ENCODE measurements at regions not wholly inside any gene's neighbourhood (a gene's known extent, or its start where the extent isn't known, plus 50 kb on each side); places are given as distances from the start of the nearest gene placed in this dataset.
"Not testable (repeated sequence)": the region's sequence is repeated elsewhere in the genome, so short reads cannot be mapped to it uniquely, and the experiment has no call there.

- DNase-seq = no peak
Measured at GRCh38 chr18:4755848-4756247, 300.7 kb upstream of the DLGAP1 start.

DNA sequence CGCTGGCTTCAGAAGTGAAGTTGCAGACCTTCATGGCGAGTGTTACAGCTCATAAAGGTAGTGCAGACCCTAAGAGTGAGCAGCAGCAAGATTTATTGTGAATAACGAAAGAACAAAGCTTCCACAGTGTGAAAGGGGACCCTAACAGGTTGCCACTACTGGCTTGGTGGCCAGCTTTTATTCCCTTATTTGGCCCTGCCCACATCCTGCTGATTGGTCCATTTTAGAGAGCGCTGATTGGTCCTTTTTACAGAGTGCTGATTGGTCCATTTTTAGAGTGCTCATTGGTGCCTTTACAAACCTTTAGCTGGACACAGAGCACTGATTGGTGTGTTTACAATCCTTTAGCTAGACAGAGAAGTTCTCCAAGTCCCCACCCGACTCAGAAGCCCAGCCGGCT lies 298.0 kb upstream of the DLGAP1 start:
- not testable (repeated sequence) for DNase-seq

- no peak for DNase-seq
Measured at GRCh38 chr18:4751523-4751922, 296.4 kb upstream of the DLGAP1 start.

DNA sequence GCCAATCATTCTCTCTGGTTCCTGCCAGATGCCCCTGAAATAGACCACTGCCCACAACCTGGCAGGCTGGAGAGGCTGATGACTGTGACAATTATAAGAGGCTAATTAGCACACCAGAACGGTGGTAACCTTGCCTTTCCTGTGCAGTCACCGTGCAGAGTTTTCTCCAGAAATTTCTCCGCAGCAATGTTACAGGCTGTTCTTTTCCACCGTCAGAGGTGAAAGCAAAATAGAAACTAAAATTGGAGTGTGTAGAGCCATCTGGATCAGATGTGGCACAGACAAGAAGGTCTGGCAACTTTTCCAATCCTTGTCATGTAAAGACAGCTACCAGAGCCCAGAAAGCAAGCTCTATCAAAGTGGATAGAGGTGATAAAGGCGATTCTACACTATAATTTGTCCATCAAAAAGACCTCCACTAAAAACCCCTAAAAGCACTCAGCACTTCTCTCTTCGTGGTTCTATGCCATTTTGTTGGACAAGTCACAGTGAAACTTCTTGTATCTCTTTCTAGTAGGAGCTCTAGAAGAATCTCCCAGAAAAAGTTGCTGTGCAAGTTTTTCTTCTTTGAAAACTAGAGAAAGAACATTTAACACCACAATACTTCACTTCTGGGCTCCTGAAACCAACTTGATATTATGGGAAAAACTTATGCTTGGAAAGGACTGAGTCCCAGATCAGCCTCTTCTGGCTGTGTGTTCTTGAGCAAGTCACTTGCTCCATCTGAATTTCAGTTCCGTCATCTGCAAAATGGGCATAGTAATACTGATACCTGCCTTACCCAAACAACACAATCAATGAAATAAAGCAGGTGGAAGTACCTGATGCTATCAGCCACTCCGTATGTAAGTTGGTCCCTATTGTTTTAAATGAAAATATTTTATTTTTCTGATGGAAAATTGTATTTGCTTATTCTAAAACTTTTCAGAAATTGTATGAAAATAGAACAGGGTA lies 295.6 kb upstream of the DLGAP1 start:
- DNase-seq = no peak

DNA sequence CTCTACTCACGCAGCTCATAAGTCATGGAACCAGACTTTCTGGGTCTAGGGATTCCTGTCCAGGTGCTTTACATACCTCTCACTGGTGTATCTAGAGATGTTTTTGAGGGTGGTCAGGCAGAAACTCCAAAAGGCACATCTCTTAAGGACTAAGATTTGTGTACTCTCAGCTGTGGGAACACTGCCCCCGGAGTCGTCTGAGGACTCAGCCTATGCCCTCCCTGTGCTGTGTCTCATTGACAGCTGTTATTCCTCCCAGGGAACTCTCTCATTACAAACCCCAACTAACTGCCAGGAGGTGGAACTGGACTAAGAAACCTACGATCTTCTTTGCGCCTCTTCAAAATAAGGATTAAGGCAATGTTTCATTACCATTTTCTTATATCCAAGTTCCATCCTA lies 293.9 kb upstream of the DLGAP1 start:
- no peak for DNase-seq

GRCh38 chr18:4734903-4735302 lies 279.8 kb upstream of the DLGAP1 start:
- no peak for DNase-seq

DNA sequence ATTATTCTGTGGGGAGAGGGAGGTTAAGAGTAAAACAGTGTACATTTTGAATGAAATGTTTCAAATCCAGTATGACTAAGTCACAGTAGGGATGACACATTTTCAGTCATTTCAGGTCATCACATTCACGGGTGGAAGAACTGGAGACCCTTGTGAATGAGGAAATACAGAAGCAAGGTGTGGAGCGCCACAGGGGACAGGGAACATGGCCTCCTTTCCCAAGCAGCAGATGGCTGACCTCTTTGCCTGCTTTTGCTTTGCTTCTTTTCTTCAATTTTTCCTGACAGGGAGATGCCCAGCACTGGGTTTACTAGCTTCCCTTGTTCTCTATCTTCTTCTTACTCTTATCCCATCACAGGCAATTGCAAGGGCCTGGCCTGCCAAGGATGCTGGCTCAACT lies 278.9 kb upstream of the DLGAP1 start:
- no peak for DNase-seq

- DNase-seq = no peak
Measured at GRCh38 chr18:4721545-4721944, 266.4 kb upstream of the DLGAP1 start.

GRCh38 chr18:4720518-4720917 lies 265.4 kb upstream of the DLGAP1 start:
- no peak for DNase-seq

DNA sequence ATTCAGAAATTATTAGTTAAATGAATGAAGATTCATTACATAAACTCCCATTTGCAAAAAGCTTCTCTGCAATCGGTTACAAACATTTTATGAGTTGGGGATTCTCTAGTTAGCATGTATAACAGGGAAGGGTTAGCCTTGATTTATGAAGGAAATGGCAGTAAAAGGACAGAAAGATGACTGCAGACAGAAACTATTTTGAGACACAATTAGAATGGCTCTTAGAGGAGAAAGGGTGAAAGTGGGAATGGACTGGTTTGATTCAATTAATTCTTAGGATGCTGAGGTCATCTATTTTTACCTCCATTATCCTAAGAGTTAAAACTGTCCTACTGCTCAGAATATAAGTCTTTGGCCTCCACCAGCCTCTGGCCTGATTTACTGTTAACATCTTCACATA lies 250.8 kb upstream of the DLGAP1 start:
- no peak for DNase-seq

DNA sequence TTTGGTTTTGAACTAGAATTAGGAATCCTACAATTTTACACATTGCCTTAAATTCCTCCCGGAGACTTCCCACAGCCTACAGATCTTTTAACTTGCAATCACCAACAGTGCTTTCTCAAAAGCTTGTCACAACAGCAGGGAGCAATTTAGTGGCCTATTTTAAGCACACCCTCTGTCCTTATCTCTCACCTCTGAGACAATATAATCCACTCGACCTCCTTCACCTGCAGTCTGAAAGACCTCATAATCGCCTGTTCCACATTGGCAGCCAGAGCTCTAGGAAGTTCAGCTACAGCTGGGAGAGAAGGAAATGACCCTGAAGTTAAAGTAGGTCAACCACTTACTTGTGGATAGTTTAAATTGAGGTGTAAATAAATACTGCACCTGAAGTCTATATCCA lies 249.7 kb upstream of the DLGAP1 start:
- no peak for DNase-seq

DNA sequence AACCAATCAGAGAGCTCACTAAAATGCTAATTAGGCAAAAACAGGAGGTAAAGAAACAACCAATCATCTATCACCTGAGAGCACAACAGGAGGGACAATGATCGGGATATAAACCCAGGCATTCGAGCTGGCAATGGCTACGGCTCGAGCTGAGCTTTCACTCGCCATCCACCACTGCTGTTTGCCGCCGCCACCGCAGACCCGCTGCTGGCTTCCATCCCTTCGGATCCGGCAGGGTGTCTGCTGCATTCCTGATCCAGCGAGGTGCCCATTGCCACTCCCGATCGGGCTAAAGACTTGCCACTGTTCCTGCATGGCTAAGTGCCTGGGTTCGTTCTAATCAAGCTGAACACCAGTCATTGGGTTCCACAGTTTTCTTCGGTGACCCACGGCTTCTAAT lies 236.7 kb upstream of the DLGAP1 start:
- DNase-seq = no peak

DNA sequence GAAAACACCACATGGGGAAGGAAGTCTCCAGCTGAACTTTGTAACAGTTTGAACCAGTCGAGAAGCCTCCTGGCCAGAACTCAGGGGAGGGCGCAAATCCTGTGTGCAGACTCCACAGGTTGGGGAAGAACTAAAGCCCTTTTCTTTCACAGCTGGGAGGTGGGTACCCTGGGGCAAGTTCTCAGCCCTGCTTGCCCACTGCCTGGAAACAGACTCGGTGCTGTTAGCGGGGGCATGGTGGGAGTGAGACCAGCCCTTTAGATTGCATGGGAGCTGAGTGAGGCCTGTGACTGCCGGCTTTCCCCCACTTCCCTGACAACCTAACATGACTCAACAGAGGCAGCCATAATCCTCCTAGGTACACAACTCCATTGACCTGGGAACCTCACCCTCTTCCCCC lies 223.6 kb upstream of the DLGAP1 start:
- DNase-seq = not testable (repeated sequence)

DNA sequence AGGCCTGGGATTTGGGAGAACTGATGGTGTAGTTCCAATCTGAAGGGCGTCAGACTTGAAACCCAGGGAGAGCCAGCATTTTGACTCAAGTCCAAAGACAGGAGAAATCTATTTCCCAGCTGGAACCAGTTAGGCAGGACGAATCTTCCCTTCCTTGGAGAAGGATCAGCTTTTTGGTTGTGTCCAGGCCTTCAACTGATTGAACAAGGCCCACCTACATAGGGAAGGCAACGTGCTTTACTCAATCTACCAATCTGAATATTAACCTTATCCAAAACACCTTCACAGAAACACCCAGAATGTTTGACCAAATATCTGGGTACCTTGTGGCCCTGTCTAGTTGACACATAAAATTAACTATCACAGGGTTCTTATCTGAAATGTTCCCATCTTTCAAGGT lies 221.9 kb upstream of the DLGAP1 start:
- DNase-seq = no peak

DNA sequence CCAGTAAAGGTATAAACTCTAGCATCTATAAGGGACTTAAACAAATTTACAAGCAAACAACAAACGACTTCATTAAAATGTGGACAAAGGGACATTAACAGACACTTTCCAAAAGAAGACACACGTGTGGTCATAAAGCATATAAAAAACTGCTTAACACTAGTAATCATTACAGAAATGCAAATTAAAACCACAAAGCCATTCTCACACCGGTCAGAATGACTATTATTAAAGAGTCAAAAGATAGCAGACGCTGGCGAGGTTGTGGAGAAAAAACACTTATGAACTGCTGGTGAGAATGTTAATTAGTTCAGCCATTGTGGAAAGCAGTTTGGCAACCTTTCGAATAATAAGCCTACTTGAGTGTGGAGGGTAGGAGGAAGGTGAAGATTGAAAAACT lies 217.1 kb upstream of the DLGAP1 start:
- DNase-seq = no peak

DNA sequence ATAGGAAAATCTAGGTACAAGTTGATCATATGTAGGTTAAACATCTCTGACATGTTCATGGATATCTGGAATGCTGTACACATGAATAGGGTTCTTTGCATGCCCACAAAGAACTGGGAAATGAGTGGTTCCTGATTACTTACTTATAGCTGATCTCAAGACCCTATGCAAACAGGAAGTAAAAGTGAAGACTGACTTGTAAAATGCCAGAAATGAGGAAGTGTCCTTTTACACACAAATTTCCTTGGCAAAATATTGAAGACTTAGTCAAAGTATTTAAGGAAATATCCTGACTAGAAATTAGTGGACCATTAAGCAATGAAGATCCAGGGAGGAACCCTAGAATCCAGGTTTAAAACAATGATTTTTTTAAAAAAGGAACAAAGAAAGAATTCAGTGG lies 203.7 kb upstream of the DLGAP1 start:
- no peak for DNase-seq

DNA sequence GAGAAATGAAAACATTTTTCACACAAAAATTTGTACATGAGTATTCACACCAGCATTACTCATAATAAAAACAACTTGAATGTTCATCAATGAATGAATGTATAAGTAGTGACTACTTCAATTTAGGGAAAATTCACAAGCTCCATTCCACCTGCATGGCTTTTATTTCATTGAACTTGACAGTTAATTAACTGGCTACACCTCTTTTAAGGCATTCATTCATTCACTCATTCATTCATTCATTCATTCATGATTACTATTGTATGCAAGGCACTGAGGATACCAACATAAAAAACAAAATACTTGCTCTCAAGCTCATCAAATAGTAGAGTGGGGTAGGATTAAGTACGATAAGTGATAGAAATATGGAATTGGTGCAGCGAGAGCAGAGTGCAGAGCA lies 198.3 kb upstream of the DLGAP1 start:
- no peak for DNase-seq

GRCh38 chr18:4641771-4642368 lies 186.8 kb upstream of the DLGAP1 start:
- DNase-seq = no peak

DNA sequence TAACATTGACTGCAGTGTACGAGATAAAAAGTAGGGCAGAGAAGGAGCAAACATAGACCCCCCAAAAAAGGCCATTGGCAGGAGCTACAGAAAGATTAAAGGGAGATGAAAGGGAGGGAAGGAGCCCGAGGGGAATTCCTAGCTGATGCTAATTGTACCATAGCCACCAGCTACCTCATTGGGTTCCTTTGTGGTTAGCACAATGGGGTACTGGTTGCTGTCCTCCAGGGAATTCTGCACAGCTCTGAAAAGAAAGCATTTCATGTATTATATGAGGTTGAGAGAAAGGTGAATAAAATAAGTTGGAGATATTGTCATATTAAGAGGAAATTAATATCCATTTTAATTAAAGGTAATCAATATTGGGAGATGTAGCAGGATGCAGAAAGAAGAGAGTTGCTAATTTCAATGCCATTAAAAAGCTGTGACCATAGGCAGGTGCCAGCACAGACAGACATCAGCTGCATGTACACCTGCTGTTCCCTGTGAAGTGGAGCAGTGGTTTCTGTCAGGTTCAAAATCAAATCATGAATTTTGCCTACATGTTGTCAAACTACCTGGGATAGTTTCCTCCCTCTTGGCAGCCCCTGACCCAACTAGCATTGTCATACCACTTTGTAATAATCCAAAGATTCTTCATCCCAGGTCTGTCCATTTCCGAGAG lies 185.4 kb upstream of the DLGAP1 start:
- DNase-seq = no peak

DNA sequence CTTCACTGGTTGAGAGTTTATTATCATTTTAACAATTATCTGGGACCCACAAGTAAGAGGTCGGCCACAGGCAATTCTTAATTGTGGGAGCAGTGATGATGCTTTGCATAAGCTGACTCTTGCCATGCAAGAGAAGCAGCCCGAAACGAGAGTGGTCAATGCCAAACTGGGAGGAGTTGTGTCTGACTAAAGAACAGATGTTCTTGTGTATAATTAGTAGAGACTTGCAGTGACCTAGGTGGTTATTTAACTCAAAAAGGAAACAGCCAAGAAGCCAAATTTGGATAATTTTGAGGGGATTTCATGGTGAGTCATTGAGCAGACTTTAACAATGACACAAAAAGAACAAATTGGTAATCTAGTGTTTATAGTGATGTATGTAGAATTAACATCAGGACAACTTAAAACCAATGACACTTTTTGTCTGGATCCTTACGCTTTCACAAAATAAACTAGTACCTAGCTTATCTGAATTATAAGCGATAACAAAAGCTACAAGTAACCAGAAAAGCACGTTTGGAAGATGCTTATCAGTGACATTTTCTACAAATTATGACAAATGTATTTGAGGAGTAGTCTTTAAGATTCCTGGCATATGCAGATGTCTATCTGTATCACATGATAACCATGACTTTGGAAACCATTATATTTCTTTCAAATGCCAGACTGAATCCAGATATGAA lies 184.7 kb upstream of the DLGAP1 start:
- DNase-seq = no peak

- no peak for DNase-seq
Measured at GRCh38 chr18:4638680-4639079, 183.6 kb upstream of the DLGAP1 start.

- no peak for DNase-seq
Measured at GRCh38 chr18:4637876-4638275, 182.8 kb upstream of the DLGAP1 start.

DNA sequence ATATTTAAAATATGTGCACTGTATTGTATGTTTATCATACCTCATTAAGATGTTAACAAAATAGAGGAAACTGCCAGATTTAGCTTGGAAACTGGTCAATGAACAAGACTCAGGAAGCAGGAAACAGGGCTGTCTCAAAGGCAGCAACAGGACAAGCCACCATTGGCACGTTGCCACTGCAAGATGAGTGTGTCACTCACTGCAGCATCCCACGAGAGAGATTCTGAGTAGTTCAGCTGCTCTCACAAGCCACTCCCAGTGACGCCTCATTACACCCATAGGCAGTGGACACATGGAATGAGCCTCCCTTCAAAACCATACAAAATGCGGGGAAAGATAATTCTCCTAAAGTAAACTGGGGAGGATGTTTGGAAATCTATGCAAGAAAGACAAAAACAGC lies 181.9 kb upstream of the DLGAP1 start:
- no peak for DNase-seq

Measured in DMS79 (cell line).